ENCODE measurements at regions not wholly inside any gene's neighbourhood (a gene's known extent, or its start where the extent isn't known, plus 50 kb on each side); places are given as distances from the start of the nearest gene placed in this dataset.

DNA sequence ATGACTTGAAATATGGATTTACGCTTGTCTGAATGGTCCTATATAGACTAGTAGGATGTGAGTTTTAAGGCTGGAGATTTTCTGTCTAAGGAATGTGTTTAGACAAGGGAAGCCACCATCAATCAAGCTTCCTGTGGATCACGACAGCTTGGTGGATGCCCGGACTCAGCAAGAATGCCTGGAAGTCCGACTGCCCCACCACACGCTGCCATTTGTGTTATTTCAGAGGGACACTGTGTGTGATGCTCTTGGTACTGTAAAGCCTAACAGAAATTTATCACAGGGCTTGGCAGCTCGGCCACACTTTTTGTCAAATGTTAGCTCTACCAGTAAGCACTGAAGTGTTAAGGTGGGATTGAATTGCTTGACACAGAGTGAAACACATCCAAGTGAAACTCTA, 127.1 kb upstream of the CDH7 start:
- TF ChIP-seq, protein P1, sequence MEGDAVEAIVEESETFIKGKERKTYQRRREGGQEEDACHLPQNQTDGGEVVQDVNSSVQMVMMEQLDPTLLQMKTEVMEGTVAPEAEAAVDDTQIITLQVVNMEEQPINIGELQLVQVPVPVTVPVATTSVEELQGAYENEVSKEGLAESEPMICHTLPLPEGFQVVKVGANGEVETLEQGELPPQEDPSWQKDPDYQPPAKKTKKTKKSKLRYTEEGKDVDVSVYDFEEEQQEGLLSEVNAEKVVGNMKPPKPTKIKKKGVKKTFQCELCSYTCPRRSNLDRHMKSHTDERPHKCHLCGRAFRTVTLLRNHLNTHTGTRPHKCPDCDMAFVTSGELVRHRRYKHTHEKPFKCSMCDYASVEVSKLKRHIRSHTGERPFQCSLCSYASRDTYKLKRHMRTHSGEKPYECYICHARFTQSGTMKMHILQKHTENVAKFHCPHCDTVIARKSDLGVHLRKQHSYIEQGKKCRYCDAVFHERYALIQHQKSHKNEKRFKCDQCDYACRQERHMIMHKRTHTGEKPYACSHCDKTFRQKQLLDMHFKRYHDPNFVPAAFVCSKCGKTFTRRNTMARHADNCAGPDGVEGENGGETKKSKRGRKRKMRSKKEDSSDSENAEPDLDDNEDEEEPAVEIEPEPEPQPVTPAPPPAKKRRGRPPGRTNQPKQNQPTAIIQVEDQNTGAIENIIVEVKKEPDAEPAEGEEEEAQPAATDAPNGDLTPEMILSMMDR (IDR thresholded peaks at IDR 0.05), result no peak
- no peak for TF ChIP-seq POLR2A (IDR thresholded peaks at IDR 0.05)

Data from Peyer's patch (tissue), 4 donors.